Tongue (tissue), 1 donor: ENCODE measurements at regions not wholly inside any gene's neighbourhood (a gene's known extent, or its start where the extent isn't known, plus 50 kb on each side); places are given as distances from the start of the nearest gene placed in this dataset.
A peak's percentile ranks its signal among the peaks of the same experiment; 100 is the strongest.
"Not testable (repeated sequence)": the region's sequence is repeated elsewhere in the genome, so short reads cannot be mapped to it uniquely, and the experiment has no call there.

Source experiments
- DNase-seq: peaks from one replicate; pipeline ENCODE4 v3.0.0-alpha.2; 2015

DNA sequence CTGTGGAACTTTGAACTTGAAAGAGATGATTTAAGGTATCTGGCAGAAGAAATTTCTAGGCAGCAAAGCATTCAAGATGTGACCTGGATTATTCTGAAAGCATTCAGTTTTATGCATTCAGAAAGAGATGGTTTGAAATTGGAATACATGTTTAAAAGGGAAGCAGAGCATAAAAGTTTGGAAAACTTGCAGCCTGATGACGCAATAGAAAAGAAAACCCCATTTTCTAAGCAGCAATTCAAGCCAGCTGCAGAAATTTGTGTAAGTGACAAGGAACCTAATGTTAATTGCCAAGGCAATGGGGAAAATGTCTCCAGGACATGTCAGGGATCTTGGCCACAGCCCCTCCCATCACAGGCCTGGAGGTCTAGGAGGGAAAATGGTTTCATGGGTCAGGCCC is 354.0 kb downstream of the ZNF326 start:
- DNase-seq, result no peak

DNA sequence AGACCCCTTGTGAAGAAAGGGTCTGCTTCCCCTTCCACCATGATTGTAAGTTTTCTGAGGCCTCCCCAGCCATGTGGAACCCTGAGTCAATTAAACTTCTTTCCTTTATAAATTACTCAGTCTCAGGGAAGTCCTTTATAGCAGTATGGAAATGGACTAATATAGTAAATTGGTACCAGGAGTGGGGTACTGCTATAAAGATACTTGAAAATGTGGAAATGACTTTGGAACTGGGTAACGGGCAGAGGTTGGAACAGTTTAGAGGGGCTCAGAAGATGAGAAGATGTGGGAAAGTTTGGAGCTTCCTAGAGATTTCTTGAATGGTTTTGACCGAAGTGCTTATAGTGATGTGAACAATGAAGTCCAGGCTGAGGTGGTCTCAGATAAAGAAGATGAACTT is 353.5 kb downstream of the ZNF326 start:
- DNase-seq, result not testable (repeated sequence)

DNA sequence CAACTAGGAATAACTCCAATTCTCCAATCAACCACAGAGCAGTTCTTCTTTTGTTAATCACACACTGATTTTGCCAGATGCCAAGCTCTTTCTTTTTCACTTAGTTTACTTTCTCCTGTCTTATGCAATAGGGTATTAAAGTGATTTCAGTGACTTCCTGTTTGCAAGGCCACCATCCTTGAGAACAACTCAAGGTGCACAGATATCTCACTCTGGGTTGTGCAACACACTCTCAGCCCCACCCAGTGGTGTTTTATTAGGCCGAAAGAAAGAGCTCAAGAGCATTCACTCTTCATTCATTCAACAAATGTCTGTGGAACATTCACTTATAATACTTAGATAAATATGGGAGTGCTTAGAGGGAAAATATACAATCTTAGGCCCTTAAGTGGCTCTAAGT is 352.5 kb downstream of the ZNF326 start:
- DNase-seq, result no peak

DNA sequence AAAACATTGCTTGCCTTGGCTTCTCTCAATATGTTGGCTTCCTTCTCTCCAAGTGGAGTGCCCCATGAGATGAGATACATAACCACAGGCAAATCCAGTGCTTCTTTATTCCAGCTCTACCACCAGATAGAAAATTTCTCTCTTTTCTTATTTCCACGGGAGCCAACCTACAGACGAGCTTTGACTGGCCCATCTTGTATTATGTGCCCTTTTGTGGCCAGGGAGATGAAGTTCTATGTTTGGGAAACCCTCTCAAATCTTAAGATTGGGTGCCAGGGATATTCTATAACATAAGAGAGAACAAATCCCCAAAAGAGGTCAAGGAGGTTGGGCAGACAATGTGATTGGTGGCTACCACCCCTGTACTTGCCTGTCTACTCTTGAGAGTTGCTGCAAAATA is 351.8 kb downstream of the ZNF326 start:
- DNase-seq, result no peak

GRCh38 chr1:90346349-90346748 is 351.4 kb downstream of the ZNF326 start:
- no peak for DNase-seq

DNA sequence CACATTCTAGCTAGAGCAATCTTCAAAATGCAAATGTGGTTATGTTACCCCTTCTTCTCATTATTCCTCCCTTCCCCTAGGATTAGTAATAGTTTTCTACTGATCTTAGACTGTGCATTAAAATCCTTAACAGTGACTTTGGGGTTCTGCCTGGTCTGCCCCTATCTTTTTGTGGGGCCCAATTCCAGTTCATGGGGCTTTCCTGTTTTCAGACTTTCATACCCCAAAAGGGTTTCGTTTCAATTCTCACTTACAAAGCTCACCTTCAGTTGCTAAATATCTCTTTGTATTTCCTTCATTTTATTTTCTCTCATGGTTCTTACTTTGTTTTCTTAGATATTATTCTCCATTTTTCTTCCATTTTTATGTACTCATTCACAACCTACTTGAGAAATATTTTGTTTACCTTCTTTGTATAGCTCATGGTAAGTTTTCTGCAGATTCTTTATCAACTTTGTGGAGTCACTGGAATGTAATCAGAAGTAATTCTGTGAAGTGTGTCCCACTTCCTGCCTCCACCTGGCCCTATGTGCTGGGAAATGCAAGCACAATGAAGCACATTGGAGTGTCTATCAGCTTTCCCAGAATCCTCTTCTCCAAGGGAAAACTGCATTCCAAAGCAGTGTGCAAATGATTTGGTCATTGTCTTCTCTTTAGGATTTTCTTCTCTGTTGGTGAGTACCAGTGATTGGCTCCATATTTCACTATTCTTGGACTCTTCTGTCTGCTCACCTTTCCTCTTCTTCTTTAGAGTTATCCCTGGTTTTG is 350.2 kb downstream of the ZNF326 start:
- no peak for DNase-seq

DNA sequence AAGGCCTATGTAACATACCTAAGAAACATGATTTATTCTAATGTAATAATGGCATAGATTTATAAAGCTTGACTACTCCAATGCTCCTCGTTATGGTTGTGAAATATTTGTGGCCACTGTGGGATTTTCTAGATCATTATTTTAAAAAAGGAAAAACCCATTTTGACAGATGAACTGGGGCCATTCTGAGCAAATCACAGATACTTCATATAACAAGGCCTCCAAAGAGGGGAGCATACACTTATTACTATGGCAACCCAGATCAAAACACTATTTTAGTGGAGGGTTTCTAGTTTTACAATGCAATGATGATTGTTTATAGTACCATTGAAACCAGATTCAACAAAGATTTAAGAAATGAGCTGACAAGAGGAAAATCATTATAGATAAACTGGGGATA is 346.6 kb downstream of the ZNF326 start:
- no peak for DNase-seq

- no peak for DNase-seq
These were observed 345.7 kb downstream of the ZNF326 start for GRCh38 chr1:90340606-90341005.

DNA sequence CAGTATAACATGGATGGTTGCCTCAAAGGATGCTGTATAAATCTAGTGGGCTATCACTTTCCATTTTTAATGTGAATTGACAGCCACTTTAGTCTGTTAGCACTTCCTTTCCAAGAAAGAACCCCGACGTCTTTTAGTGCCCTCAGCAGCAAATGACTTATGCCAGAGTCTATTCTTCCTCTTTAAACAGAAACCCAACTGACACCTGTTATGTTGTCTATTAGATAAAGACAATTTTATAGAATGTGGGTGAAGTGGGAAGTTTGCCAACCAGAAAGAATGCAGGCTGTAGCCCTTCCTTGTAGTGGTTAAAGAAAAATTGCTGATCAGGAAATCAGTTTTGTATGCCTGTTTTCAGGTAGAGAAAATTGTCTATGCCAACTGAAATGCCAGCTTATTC is 344.9 kb downstream of the ZNF326 start:
- DNase-seq, result no peak

GRCh38 chr1:90336552-90337324 is 341.8 kb downstream of the ZNF326 start:
- no peak for DNase-seq

GRCh38 chr1:90335558-90335957 is 340.6 kb downstream of the ZNF326 start:
- DNase-seq, result no peak

- DNase-seq, result no peak
These were observed 339.2 kb downstream of the ZNF326 start for GRCh38 chr1:90334137-90334536.

DNA sequence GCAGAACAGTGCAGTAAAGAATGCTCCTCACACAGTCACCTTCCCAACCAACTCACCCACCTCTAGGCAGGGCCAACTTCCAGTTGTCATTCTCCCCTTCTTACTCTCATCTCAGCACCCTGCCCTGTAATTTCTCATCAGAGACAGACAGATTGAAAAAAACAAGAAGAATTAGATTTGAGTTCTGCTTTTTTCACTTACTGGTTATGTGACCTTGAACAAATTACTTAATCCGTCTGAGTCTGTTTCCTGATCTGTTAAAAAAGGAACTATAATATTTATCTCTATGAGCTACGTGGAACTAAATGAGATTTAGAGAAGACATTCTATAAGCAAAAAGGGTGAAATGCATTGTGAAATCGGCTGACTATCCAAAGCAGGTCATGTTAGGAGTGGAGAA is 330.3 kb downstream of the ZNF326 start:
- no peak for DNase-seq

GRCh38 chr1:90322186-90322585 is 327.3 kb downstream of the ZNF326 start:
- no peak for DNase-seq

DNA sequence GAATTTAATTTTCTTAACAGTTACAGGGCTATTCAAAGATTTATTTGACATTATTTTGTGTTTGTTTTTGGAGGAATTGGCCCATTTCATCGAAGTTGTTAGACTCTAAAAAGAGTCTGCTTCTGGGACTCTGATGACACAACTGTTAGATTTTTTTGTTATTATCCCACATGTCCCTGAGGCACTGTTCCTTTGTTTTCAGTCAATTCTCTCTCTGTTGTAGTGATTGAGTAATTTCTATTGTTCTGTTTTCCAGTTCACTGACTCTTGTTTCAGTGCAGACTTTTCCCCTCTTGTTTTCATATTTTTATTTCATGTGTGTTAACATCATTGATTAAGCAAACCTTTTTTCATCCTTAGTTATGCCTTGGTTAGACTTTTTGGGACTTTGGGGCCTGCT is 325.0 kb downstream of the ZNF326 start:
- no peak for DNase-seq

DNA sequence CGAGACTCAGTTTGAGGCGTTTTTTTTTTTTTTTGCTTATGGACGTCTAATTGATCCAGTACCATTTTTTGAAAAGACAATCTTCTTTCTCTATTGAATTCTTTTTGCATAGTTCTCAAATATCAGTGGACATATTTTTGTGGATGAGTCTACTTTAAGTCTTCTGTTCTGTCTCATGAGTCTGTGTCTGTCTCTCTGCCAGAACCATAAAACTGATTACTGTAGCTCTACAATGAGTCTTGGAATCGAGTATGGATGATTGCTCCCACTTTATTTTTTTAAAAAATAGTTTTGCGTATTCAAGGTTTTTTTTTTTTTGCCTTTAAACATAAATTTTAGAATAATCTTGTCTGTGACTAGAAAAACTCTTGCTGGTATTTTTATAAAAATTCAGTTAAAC is 323.5 kb downstream of the ZNF326 start:
- no peak for DNase-seq

- no peak for DNase-seq
These were observed 322.7 kb downstream of the ZNF326 start for GRCh38 chr1:90317628-90318027.

GRCh38 chr1:90314533-90314932 is 319.6 kb downstream of the ZNF326 start:
- no peak for DNase-seq

DNA sequence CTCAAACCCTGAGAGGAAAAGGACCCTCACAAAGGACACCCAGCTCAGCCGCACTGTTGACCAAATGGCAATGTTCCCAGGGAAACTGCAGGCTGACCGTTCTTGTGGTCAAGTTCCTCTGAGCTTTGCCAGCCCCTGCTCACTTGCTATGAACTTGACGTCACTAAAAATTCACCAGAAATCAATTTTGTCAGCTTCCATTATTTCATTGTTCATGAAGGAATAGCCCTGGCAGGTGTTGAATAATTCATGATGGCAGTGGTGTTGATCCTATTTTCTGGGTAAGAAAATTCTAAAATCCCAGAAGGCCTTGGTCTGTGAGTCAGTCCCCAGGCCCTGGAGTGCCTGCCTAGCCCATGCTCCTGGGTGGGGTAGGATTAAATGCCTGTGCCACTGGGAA is 318.9 kb downstream of the ZNF326 start:
- no peak for DNase-seq

GRCh38 chr1:90309806-90310205 is 314.9 kb downstream of the ZNF326 start:
- DNase-seq, result no peak

DNA sequence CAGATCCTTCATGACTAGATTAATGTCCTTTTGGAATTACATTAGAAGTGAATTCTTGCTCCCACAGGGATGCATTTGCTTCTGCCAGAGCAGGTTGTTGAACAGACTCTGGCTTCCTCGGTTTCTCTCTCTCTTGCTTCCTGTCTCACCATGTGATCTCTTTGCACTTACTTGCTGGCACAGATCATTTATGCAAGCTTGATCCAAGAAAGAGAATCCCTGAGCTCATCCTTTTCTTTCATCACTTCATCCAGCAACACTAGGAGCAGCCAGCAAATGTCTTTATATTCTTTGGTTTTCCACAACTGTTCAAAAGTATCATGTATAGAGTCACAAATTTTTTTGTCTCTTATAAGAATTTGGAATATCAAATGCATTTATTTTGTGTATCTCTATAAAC is 313.5 kb downstream of the ZNF326 start:
- peak; percentile 3 for DNase-seq

GRCh38 chr1:90305577-90305976 is 310.7 kb downstream of the ZNF326 start:
- no peak for DNase-seq

DNA sequence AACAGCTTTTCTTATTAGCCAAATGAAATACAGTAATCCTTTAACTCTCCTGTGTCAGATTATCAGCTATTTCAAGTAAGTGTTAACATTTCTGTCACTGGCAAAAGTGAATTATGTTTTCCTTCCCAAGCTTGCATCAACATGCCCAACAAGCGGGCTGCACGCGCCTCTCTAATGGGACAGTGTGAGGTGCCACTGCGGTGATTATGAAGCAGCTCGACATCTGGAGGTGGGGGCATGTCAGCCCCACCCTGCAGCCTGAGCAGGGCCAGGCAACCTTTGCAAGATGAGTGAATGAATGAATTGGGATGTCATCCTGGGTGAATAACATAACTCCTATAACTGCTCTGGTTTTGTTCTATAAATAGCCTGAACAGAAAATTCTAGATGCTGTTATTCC is 301.4 kb downstream of the ZNF326 start:
- DNase-seq, result no peak

GRCh38 chr1:90295534-90295933 is 300.6 kb downstream of the ZNF326 start:
- peak; percentile 2 for DNase-seq
